KG1 (cell line): ENCODE measurements at regions not wholly inside any gene's neighbourhood (a gene's known extent, or its start where the extent isn't known, plus 50 kb on each side); places are given as distances from the start of the nearest gene placed in this dataset.
"Not testable (repeated sequence)": the region's sequence is repeated elsewhere in the genome, so short reads cannot be mapped to it uniquely, and the experiment has no call there.

ENCODE experiments used
- DNase-seq: peaks from one replicate; lab custom pipeline; 2025; lab: John Stamatoyannopoulos, UW

DNA sequence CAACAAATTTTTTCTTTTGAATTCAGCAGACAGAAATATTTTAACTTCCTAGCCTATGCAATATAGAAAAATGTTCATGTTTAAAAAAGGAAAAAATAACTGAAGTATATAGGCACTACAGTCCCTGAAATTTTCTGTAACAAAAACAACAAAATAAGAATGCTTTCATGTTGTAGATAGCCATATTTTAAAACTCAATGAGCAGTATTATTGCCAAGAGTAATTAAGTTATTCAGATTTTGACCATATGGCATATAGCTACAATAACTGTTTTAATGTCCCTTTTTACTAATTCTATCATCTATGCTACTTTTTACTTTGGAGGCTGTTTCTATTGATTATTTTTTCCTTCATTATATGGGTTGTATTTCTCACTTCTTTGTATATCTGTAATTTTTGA lies 283.3 kb upstream of the RIMS1 start:
- no peak for DNase-seq

DNA sequence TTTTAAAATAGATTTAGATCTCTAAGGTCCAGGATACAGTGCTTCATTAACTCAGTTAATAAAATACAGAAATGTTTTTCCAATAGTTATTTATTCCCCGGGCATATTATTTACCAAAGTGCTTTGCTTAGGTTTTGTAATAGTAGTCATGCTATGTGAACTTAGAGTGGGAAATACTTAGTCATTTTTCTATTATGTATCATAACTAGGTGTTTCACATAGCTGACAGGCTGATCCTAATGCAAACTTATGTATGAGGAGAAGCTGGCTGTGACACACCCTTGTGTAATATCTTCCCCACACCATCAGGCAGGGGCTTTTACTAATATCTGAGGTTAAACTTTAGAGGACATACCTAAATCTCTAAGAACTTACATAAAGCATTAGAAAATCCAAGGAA lies 277.7 kb upstream of the RIMS1 start:
- no peak for DNase-seq

DNA sequence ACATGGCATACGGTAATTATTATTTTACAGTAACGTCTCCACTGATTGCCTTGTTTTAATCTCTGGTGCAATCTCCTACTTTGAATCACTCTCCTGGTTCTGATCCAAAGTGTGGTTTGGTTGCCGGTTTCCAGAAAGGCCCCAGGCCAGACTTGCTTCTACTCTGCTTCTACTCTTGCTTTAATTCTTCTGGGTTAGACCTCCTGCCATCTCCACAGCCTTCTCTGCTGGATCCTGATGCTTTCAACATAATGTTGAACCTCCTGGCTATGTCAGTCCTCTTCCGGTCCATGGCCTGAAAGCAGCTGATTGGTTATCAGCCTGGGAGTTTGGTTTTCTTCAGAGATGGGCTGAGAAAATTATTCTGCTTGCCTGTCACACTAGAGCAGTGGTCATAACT lies 266.5 kb upstream of the RIMS1 start:
- no peak for DNase-seq

DNA sequence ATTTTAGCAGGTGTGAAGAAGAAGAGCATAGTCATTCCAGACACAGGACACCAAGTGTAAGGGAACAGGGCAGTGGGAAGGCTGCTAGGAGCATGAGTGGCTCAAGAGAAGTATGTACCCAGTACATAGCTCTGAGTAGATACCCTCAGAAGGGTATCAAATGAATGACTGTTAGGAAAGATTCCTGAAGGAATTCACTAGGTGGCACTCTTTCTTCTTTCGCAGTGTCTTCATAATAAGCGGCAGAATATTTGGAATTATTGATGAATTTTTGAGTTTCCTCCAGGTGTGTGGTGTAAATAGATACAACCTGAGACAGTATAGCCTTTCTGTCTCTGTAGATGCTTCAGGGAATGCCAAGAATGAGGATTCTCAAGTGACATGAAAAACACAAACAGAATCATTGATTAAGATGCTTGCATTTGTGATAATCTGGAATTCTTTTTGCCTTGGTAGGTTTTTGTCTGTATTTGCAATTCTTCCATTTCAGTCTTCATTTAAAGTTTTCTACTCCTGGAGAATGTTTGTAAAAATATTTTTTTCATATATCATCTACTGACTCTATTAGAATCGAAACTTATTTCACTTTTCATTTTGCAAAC lies 264.3 kb upstream of the RIMS1 start:
- DNase-seq: no peak

DNA sequence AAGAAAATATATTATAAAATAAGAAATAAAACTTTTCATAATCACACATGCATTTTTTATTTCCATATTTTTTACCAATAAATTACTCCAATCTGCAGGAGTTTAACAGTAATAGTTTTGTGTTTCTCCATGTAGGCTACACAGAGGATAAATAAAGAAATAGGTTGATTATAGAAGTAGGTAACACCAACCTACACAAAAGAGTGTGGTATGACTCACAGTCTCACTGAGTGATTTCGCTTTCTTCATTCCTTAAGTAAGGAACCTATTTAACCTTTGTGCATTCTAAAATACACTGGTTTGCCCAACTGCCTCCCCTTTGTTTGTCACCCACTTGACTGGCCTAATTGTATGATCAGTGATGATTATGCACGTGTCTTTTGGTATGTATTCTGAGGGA lies 244.2 kb upstream of the RIMS1 start:
- DNase-seq: no peak

DNA sequence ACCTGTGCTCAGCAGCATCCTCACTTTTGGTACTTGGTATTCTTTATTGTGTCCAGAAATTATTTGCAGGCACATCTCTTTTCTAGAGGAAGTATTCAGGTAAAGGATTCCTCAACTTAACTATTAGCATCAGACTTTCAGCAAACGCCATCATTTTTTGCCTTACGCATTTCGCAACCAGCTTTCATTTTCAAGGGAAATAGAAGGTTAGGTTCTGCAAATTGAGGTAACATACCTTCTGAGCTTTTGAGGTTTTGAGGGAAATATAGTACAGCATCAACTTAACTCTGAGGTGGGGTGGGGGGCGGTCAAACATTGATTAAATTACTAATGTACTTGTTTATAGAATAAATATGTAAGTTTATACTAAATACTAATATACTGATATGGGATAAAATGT lies 243.6 kb upstream of the RIMS1 start:
- DNase-seq: no peak

DNA sequence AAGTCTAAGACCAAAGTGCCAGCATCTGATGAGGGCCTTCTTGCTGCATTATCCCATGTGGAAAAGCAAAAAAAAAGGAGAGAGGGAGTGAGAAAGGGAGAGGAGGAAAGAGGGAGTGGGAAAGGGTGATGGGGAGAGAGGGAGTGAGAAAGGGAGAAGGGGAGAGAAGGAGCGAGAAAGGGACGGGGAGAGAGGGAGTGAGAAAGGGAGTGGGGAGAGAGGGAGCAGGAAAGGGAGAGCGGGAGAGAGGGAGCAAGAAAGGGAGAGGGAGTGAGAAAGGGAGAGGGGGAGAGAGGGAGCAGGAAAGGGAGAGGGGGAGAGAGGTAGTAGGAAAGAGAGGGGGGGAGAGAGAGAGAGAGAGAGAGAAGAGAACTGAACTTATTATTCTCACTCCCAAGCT lies 241.1 kb upstream of the RIMS1 start:
- DNase-seq: no peak

DNA sequence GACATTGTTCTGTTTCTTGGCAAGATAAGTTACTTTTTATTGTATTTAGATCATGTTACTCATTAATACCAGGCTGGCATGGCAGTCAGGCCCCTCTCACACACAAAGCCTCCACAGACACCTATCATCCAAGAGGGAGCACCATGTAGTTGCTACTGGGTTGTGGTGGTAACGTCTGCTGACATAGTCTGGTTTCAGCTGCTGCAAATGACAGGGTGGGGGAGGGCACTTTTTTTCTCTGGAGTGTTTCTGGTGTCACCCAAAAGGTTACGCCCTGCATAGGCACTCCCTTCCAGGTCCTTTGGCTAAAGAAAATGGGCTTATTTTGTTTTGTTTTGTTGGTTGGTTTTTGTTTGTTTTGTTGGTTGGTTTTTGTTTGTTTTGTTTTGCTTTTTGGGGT lies 236.4 kb upstream of the RIMS1 start:
- DNase-seq: no peak

DNA sequence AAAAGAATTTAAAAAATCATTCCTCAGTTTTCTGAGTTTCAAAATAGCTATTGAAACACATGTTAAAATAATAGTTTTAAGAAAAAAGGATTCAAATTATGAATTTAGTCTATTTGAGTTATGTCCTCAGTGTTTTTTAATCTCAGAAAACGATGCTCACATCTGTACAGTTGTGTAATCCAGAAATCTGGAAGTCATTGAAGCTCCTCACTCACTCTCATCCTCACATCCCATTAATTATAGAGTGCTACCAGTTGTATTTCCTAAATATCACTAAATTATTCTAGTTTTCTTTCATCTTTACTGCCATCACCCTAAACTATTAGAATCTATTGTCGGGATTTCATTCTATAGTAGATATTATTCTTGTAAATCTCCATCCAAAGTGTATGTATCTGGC lies 234.7 kb upstream of the RIMS1 start:
- DNase-seq: no peak

DNA sequence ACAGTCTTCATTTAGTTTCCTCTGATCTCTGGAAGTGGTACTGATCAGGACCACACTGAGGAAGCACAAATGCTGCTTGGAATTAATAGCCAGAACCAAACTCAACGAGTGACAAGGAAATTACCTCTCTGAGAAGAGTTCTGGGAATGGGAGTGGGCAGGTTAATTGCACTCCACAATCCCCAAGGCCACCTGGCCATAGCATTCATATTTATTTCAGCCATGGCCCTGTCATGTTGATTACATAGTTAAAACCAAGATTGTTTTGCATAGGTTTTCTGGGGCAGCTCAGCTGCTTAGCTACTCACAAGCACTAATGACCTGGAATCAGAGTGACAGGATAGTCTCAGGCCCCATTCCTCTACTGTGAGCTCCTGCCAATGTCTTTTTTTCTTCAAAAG lies 230.2 kb upstream of the RIMS1 start:
- DNase-seq: no peak

DNA sequence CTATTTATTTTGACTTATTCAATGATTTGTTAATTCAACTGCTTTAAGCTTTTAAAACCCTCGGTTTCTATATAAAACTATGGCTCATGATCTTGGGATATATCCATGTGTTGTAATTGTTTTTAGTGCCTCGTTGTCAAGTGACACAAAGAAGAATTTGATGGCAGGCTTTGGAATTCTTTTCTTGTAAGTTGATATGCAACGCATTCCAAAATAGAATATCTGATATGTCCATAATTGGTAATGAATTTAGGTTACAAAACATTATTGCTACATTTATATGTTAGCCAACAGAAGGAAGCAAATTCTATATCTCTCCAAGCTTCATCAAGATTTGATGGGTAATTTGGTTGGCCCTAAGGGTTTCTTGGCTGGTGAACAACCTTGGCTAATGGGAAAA lies 220.4 kb upstream of the RIMS1 start:
- no peak for DNase-seq

DNA sequence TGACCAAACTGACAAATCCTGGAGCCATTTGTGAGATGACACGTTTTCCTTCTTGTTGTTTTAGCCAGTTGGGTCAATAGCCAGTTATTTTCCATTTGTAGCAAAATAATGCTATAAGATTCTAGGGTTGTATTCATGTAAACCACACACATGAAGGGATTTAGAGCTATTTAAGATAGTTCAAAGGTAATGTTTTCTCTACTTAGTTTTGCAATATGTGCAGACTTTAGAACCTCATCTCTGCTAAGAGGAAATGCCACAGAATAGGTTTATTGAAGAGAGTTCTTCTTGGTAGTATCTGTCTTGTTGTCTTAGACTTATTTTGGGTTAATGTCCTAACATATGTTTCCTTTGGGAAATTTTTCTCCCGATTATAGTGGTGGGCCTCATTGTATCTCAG lies 213.5 kb upstream of the RIMS1 start:
- no peak for DNase-seq

DNA sequence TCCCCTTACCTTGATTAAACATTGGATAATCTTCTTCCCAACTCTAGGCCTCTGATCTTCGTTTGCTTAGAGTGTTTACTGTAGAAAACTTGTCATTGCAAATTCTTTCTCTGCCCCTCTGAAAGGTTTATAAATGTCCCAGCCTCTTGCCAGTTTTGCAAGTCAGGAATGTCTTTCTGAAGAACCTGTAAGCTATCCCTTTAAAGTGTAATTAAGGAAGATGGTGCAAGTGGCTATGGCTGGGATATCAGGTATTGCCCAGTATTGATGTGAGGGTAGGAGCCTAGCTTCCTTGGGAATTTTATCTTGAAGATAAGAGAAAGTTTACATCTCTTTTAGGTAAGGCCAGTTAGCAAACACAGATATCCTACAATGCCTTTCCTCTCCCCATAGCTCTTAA lies 211.0 kb upstream of the RIMS1 start:
- DNase-seq: no peak

DNA sequence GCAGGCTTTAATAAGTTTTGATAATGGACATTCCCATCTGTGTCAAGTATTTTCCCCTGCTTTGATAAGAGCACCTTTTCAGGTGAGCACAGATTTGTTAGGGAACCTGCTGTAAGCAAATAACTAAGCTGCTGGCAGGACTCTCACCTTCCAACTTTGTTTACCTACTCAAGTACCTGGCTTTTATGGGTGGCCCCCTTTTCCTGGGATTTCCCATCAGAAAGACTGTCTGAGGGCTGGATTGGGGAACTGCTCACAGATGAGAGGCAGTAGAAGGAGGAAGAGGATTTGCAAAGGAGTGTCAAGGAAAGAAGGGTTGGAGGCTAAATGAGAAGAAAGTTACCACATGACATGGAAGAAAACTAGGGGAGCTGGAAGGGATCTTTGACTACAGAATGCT lies 210.1 kb upstream of the RIMS1 start:
- no peak for DNase-seq

DNA sequence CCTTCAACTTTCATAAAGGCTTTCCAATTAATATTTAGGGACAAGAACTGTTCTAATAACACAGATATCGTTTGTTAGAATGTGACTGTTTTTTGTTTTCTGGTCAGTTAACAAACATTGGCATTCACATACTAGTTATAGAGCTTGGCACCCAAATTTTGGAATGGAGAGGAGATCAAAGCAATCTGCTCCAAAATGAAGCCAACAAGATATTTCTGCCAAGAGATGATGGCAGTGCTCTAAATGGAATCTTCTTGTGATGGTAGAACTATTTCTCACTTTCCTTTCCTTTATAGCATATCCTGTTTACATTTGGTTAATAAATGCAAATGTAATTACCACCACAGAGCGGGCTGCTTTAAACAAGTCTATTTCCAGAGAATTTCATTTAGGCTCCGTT lies 208.3 kb upstream of the RIMS1 start:
- DNase-seq: no peak

DNA sequence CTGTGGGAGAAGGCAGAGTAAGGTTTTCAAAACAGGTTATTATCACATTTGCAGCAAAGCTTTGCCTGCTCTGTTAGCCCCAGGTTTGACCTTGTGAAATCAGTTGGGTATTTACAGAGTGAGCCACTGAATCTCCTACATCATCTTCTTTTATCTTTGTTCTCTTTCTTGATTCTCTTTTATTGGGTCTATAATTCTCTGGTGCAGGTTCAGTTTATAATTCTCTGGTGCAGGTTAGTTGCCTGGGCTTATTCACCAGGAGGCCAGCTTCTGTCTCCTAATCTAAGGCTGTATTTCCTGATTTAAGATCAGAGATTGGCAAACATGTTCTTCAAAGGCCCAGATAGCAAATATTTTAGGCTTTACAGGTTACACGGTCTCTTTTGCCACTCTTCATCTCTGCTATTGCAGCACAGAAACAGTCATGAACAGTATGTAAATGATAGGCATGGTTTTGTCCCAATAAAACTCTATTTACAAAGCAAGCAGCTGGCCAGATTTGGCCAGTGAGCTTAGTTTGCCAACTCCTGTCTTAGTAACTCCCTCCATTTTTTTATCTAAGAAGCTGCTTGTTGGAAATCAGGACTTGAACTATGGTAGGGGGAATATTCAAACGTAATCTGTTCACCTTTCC lies 205.0 kb upstream of the RIMS1 start:
- no peak for DNase-seq

DNA sequence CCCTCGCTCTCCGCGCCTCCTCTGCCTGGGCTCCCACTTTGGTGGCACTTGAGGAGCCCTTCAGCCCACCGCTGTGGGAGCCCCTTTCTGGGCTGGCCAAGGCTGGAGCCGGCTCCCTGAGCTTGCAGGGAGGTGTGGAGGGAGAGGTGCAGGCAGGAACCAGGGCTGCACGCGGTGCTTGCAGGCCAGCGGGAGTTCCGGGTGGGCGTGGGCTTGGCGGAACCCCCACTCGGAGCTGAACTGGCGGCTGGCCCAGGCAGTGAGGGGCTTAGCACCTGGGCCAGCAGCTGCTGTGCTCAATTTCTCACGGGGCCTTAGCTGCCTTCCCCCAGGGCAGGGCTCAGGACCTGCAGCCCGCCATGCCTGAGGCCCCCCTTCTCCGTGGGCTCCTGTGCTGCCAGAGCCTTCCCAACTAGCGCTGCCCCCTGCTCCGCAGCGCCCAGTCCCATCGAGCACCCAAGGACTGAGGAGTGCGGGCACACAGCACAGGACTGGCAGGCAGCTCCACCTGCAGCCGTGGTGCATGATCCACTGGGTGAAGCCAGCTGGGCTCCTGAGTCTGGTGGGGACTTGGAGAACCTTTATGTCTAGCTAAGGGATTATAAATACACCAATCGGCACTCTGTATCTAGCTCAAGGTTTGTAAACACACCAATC lies 200.2 kb upstream of the RIMS1 start:
- DNase-seq: not testable (repeated sequence)

DNA sequence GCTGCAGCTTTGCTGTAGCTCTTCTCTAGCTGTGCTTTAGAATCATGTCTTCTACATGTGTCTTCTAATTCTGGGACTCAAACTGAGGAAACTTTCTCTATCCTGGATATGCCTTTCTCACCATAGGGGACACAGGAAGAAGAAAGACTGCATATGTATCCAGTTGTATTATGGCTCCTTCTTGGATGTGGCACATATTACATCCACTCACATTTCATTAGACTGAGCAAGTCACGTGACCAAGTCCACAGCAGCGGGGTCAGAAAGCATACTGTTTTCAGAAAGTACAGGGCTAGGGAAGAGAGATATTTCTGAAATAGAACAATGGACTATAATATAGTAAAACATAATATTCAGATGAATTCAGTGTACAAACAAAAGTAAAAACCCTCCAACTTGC lies 187.6 kb upstream of the RIMS1 start:
- DNase-seq: no peak

DNA sequence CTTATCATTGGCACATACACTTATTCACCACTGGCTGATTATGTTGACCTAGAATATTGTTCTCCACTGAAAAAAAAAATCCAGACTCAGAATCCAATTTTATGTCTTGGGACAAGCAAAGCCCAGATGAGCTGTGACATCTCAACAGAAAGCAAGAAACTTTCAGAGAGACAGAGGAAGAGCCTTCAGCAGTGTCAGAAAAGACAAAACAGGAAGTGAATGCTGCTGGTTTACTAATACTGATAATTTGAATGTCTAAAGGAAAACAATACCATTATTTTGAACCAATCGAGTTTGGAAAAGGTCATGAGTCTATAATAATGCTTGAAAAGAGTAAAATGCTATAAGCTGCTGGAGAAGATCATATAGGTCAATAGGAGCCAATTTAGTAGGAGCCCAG lies 179.8 kb upstream of the RIMS1 start:
- DNase-seq: no peak

DNA sequence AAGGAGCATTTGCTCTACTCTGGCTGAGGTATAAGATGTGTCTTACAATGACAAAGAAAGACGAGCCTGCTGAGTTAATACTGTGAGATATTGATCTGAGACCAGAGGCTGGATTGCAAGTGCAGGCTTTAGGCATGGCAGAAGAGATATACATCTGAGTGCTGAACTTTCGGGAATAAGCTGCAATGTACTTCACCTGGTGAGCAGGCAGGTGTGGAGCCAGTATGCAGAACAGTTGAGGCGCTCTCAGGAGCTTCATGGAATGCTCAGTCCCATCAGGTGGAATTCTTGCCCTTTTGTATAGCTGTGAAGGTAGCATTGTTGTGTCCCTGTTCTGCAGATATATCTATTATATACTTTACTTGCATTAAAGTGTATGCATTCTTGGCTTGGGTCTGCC lies 179.3 kb upstream of the RIMS1 start:
- no peak for DNase-seq

DNA sequence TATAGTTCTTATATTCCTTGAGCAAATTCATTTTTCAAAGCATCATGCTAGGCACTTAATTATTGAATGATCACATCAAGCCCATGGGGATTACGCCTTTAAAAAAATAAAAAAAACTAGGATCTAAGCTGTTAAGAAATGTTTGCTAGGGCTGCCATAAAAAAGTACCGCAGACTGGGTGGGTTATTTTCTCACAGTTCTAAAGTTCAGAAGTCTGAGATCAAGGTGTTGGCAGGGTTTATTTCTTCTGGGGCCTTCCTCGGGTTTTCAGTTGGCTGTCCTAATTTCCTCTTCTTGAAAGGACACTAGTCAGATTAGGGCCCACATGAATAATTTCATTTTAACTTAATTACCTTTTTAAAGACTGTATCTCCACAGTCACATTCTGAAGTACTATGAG lies 165.6 kb upstream of the RIMS1 start:
- DNase-seq: no peak

DNA sequence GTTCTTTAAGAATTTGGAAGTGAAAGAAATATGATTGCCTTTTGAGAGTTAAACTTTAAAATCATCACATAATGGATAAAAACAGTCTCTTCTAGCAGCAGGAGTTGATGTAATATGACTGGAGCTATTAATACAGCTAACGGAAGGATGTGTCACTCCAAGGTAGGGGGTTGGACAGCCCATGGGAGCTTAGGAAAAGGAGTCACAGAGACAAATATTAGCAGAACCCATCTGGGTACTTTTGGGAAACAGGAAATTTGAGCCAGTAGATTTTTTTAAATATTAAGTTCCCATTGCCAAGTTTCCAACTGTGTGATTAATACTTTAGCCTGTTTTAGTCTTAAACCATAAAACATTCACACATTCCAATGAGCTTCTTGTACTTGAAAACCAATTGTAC lies 164.7 kb upstream of the RIMS1 start:
- DNase-seq: no peak

DNA sequence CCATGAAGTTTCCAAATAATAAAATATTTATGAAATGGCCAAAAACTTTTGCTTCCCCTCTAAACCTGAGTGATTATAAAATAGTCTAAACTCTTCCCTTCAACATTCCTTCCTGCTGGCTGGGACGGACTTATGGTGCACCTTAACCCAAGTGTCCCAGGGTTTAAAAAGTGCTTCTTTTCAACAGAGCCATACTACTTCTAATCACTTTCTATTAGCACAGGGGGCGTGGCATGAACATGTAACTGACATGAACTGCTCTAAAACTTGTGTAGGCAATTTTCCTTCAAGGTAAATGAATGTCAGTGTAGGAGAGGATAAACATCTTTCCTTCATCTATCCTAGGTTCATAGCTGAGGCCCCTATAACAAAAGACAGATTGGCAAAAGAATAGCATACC lies 163.6 kb upstream of the RIMS1 start:
- DNase-seq: no peak
